ENCODE measurements at regions not wholly inside any gene's neighbourhood (a gene's known extent, or its start where the extent isn't known, plus 50 kb on each side); places are given as distances from the start of the nearest gene placed in this dataset.

DNA sequence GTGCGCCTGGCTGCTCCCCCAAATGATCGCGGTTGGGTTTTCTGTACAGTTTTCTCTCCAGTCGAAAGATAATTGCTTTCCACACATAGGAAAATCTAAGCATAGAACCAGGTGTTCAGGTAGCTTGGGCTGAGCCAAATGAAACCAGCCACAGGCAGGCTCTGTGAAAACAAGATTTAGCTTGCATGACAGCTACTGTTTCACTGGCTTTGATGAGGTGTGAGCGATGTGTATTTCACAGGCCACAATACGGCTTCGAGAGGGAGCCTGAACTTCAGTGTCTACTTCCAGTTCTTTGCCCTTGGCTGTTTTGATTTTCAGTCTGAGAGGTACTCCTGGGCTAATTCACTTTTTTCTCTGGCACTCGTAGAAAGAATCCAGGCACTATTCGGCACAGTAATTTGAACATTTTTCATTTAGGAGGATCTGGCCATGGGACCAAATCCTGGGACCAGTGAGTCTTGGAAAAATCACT, 110.5 kb downstream of the JCAD start:
- ChIA-PET CTCF (no interaction called here), POLR2A (no interaction called here)
- Mint-ChIP-seq H3K36me3 (ENCODE audit: low read depth) (no peaks in the 10 kb centered on the region), H3K9me3 (ENCODE audit: insufficient read depth) (no peaks in the 10 kb centered on the region), H3K27me3 (ENCODE audit: low read depth) (no peaks in the 10 kb centered on the region), H3K4me3 (no peak overlapping the region), H3K4me1 (ENCODE audit: low read depth) (no peaks in the 10 kb centered on the region), H3K27ac (no peak overlapping the region)
- no peak for DNase-seq
- ATAC-seq = no peak

DNA sequence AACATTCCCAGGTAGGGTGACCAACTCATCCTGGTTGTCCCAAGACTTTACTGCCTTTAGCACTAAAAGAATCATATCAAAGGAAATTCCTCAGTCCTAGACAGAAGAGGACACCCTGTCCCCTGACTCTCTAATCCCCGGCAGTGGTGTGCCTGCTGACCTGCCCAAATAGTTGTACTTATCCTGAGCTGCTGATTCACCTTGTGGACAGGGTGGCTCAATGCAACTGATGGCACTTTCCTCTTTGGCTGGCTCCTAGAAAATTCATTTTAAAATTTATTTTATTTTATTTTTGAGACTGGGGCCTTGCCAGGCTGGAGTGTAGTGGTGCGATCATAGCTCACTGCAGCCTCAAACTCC, 111.7 kb downstream of the JCAD start:
- Mint-ChIP-seq H3K4me3 (no peak overlapping the region), H3K9me3 (ENCODE audit: insufficient read depth) (no peaks in the 10 kb centered on the region), H3K4me1 (ENCODE audit: low read depth) (no peaks in the 10 kb centered on the region), H3K27me3 (ENCODE audit: low read depth) (no peaks in the 10 kb centered on the region), H3K36me3 (ENCODE audit: low read depth) (no peaks in the 10 kb centered on the region), H3K27ac (no peak overlapping the region)
- DNase-seq (no peak), ATAC-seq (no peak)
- CTCF ChIA-PET = no interaction called here
- POLR2A ChIA-PET = interaction anchor here (1.1 kb wide), 1 partner anchor 12 kb away, joined by 4 read pairs; no protein-coding TSS in a partner anchor

DNA sequence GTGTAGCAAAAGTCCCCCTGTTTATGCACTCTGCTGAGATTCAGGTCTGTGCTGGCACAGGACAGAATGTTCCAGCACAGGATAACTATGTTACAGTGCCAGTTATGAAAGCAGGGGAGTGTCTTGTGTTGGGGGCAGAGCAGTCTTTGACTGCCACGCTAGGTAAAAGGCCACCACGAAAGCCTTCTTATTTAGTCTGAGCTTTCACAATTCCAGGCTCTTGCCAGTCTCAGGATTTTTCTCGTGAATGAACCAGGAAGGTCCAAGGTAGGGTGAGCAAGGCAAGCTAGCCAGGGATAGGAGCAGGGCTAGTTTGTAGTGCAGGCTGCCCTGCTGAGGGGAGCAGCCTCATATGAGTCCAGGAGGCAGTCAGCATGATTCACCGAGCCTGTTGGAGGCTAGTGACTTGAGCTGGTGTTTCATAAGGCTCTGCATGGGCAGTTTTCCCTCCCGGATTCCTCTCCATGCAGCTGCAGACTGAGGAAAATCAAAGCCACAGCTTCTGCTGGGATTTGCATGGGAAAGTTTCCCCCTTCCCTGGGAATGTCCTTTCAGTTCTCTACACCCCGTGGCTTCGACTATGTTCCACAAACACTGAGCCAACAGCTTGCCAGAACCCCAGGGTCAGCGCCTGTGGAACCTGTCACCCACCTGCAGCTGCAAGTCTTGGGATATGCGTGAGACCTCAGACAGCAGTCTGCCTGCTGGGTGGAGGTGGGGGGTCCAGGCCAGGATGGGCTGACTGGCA, 112.3 kb downstream of the JCAD start:
- Mint-ChIP-seq H3K4me1 (ENCODE audit: low read depth) (no peaks in the 10 kb centered on the region), H3K9me3 (ENCODE audit: insufficient read depth) (no peaks in the 10 kb centered on the region), H3K36me3 (ENCODE audit: low read depth) (no peaks in the 10 kb centered on the region), H3K27me3 (ENCODE audit: low read depth) (no peaks in the 10 kb centered on the region), H3K27ac (no peak overlapping the region), H3K4me3 (no peak overlapping the region)
- POLR2A ChIA-PET = interaction anchor here (1.1 kb wide), 1 partner anchor 11 kb away, joined by 4 read pairs; no protein-coding TSS in a partner anchor
- no peak for DNase-seq
- no peak for ATAC-seq
- CTCF ChIA-PET = no interaction called here

DNA sequence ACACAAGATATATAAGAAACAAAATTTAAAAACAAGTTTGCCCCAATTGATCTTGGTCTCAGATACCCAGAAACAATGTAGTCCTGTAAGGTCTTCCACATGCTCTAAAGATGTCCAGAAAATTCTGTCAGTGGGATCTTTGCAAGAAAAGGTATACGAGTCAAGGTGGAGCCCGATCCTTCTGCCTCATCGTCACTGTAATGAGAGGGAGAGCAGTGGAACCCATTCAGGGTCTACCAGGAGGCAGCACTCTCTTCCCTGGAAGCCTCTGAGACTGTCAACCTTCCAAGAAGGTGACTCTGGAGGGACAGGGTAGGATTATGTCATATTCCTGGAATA, 112.8 kb downstream of the JCAD start:
- POLR2A ChIA-PET = interaction anchor here (1.1 kb wide), 1 partner anchor 11 kb away, joined by 4 read pairs; no protein-coding TSS in a partner anchor
- CTCF ChIA-PET = no interaction called here
- H3K9me3 Mint-ChIP-seq (ENCODE audit: insufficient read depth) = no peaks in the 10 kb centered on the region
- DNase-seq (no peak), ATAC-seq (no peak)
- H3K4me1 Mint-ChIP-seq (ENCODE audit: low read depth) = no peaks in the 10 kb centered on the region
- H3K27me3 Mint-ChIP-seq (ENCODE audit: low read depth) = no peaks in the 10 kb centered on the region
- no peak overlapping the region for H3K27ac Mint-ChIP-seq
- no peak overlapping the region for H3K4me3 Mint-ChIP-seq
- H3K36me3 Mint-ChIP-seq (ENCODE audit: low read depth) = no peaks in the 10 kb centered on the region

DNA sequence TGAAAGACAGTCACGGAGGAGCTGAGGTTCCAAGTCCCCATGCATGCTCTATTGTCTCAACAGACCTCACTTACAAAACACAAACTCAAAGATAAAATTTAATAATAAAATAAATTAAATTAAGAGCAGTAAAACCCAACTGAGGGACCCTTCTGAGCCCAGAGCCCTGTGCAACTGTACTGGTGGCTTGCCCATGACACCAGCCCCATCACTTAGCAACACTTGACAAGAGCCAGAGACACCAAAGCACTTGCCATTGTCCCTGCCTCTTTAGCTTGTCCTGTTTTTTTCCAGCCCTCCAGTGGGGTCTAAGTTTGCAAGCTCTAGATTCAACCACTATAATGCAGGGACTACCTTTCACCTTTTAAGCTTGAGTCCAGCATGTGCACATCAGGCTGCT, 117.9 kb downstream of the JCAD start:
- no peaks in the 10 kb centered on the region for H3K9me3 Mint-ChIP-seq (ENCODE audit: insufficient read depth)
- no peak for ATAC-seq
- no peak for DNase-seq
- H3K4me3 Mint-ChIP-seq = no peak overlapping the region
- POLR2A ChIA-PET = no interaction called here
- no peak overlapping the region for H3K27ac Mint-ChIP-seq
- no peaks in the 10 kb centered on the region for H3K4me1 Mint-ChIP-seq (ENCODE audit: low read depth)
- CTCF ChIA-PET = no interaction called here
- peaks cover 9% of the 10 kb centered on the region for H3K27me3 Mint-ChIP-seq (ENCODE audit: low read depth)
- no peaks in the 10 kb centered on the region for H3K36me3 Mint-ChIP-seq (ENCODE audit: low read depth)

DNA sequence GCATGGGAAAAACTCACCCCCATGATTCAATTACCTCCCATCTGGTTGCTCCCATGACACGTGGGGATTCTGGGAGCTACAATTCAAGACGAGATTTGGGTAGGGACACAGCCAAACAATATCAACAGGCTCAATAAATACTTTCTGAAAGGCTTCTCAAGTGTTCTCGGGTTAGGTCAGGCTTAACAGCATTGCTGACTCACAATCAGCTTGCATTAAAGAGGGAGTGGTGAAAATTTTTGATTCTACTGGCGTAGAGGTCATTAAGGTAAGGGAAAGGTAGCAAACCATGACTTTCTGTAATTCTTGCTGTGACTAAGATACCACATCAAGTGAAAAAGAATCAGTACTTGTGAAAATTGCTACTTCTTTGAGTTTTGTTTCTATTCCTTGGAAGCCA, 126.4 kb downstream of the JCAD start:
- ChIA-PET POLR2A (no interaction called here), CTCF (no interaction called here)
- H3K9me3 Mint-ChIP-seq (ENCODE audit: insufficient read depth) = no peaks in the 10 kb centered on the region
- no peak overlapping the region for H3K27ac Mint-ChIP-seq
- ATAC-seq = no peak
- DNase-seq = no peak
- no peak overlapping the region for H3K4me3 Mint-ChIP-seq
- H3K36me3 Mint-ChIP-seq (ENCODE audit: low read depth) = no peaks in the 10 kb centered on the region
- H3K4me1 Mint-ChIP-seq (ENCODE audit: low read depth) = no peaks in the 10 kb centered on the region
- H3K27me3 Mint-ChIP-seq (ENCODE audit: low read depth) = peaks cover 7% of the 10 kb centered on the region

DNA sequence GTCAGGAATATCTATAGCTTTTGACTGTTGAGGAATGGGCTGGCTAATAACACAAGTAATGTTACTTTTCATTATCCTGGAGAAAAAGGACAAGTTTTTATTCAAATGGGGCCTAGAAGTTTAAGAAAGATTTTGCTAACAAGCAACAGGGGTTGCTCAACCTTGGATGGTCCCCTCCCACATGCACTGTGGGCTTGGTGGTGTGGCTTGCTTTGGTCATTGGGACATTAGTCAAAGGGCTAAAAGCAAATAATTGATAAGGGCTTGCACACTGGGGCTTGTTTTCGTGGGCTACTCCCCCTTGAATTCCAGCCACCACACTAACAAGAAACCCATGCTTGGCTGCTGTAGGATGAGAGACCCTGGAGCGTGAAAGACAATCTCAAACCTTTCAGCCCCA, 127.6 kb downstream of the JCAD start:
- ChIA-PET CTCF (no interaction called here), POLR2A (no interaction called here)
- DNase-seq = no peak
- H3K27me3 Mint-ChIP-seq (ENCODE audit: low read depth) = peaks cover 3% of the 10 kb centered on the region
- ATAC-seq = no peak
- no peaks in the 10 kb centered on the region for H3K36me3 Mint-ChIP-seq (ENCODE audit: low read depth)
- no peak overlapping the region for H3K27ac Mint-ChIP-seq
- H3K4me3 Mint-ChIP-seq = no peak overlapping the region
- no peaks in the 10 kb centered on the region for H3K9me3 Mint-ChIP-seq (ENCODE audit: insufficient read depth)
- no peaks in the 10 kb centered on the region for H3K4me1 Mint-ChIP-seq (ENCODE audit: low read depth)

DNA sequence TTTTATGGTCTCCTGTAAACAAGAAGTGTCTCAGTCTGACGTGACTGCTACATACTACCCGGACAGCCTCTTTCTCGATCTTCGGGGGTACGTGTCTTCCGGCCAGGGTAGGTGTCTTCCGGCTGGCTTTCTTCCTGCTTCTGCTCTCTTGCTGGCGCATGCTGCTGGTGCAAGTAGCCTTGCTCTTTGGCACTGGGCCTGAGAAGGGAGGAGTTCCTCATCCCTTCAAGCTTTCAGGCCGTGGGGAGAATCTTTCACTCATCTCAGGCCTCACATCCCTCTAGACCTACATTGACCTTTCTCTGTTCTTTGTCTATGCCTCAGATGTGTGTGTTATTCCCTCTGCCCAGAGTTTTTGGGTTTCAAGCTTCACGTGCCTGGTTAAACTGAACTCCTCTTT, 130.4 kb downstream of the JCAD start:
- no peak for ATAC-seq
- ChIA-PET POLR2A (no interaction called here), CTCF (no interaction called here)
- Mint-ChIP-seq H3K27ac (no peak overlapping the region), H3K9me3 (ENCODE audit: insufficient read depth) (no peaks in the 10 kb centered on the region), H3K4me1 (ENCODE audit: low read depth) (no peaks in the 10 kb centered on the region), H3K36me3 (ENCODE audit: low read depth) (no peaks in the 10 kb centered on the region), H3K27me3 (ENCODE audit: low read depth) (peaks cover 3% of the 10 kb centered on the region), H3K4me3 (no peak overlapping the region)
- no peak for DNase-seq

DNA sequence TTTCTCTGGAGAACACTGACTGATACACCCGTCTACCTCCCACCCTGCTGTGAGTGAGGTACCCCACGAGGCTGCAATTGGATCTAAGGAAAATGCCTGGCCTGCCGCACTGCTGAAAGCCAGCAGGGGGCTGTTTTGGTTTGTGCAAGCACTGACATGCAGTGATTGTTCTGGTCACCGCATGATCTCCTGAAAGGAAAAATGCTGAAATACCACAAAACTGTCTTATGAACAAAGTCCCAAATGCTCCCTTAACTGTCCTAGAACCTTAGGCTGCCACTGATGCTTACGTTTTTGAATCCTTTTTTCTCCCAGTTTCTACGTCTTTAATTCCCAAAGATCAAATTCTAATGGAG, 132.7 kb downstream of the JCAD start:
- DNase-seq (no peak), ATAC-seq (no peak)
- Mint-ChIP-seq H3K9me3 (ENCODE audit: insufficient read depth) (no peaks in the 10 kb centered on the region), H3K27ac (no peak overlapping the region), H3K4me1 (ENCODE audit: low read depth) (no peaks in the 10 kb centered on the region), H3K27me3 (ENCODE audit: low read depth) (no peaks in the 10 kb centered on the region), H3K4me3 (no peak overlapping the region), H3K36me3 (ENCODE audit: low read depth) (no peaks in the 10 kb centered on the region)
- ChIA-PET POLR2A (no interaction called here), CTCF (no interaction called here)

DNA sequence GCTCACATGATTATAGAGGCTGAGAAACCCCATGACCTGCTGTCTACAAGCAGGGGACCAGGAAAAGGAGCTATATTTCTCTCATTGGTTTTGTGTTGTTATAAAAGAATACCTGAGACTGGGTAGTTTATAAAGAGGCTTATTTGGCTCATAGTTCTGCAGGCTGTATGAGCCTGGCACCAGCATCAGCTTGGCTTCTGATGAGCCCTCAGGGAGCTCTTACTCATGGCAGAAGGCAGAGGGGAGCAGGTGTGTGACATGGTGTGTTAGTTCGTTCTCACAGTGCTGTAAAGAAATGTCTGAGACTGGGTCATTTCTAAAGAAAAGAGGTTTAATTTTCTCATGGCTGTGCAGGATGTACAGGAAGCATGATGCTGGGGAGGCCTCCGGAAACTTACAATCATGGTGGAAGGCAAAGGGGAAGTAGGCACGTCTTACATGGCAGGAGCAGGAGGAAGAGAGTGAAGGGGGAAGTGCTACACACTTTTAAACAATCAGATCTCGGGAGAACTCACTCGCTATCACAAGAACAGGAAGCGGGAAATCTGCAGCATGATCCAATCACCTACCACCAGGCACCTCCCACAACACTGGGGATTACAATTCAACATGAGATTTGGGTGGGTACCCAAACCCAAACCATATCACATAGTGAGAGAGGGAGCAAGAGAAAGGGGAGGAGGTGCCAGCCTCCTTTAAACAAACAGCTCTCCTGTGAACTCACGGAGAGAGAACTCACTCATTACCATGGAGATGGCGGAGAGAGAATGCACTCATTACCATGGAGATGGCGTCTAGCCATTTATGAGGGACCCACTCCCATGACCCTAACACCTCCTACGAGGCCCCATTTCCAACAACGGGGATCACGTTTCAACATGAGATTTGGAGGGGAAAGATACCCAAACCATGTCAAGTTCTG, 133.4 kb downstream of the JCAD start:
- DNase-seq (no peak), ATAC-seq (no peak)
- Mint-ChIP-seq H3K4me1 (ENCODE audit: low read depth) (no peaks in the 10 kb centered on the region), H3K36me3 (ENCODE audit: low read depth) (no peaks in the 10 kb centered on the region), H3K4me3 (no peak overlapping the region), H3K9me3 (ENCODE audit: insufficient read depth) (no peaks in the 10 kb centered on the region), H3K27ac (no peak overlapping the region), H3K27me3 (ENCODE audit: low read depth) (no peaks in the 10 kb centered on the region)
- ChIA-PET CTCF (no interaction called here), POLR2A (no interaction called here)

DNA sequence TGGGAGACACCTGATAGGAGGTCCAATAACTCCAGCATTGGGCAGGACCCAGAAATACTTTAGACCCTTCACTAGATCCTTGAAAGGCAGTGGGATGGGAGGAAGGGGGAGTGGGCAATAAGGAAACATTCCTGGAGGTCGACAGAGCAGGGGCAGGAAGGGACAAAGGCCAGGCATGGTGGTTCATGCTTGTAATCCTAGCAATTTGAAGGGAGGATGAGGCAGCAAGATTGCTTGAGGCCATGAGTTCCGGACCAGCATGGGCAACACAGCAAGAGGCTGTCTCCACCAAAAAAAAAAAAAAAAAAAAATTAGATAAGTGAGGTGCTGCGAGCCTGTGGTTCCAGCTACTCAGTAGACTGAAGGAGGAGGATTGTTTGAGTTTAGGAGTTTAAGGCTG, 134.9 kb downstream of the JCAD start:
- DNase-seq = no peak
- no peaks in the 10 kb centered on the region for H3K9me3 Mint-ChIP-seq (ENCODE audit: insufficient read depth)
- ChIA-PET POLR2A (no interaction called here), CTCF (no interaction called here)
- H3K4me3 Mint-ChIP-seq = no peak overlapping the region
- no peak for ATAC-seq
- H3K36me3 Mint-ChIP-seq (ENCODE audit: low read depth) = no peaks in the 10 kb centered on the region
- H3K4me1 Mint-ChIP-seq (ENCODE audit: low read depth) = no peaks in the 10 kb centered on the region
- no peak overlapping the region for H3K27ac Mint-ChIP-seq
- peaks cover 6% of the 10 kb centered on the region for H3K27me3 Mint-ChIP-seq (ENCODE audit: low read depth)

DNA sequence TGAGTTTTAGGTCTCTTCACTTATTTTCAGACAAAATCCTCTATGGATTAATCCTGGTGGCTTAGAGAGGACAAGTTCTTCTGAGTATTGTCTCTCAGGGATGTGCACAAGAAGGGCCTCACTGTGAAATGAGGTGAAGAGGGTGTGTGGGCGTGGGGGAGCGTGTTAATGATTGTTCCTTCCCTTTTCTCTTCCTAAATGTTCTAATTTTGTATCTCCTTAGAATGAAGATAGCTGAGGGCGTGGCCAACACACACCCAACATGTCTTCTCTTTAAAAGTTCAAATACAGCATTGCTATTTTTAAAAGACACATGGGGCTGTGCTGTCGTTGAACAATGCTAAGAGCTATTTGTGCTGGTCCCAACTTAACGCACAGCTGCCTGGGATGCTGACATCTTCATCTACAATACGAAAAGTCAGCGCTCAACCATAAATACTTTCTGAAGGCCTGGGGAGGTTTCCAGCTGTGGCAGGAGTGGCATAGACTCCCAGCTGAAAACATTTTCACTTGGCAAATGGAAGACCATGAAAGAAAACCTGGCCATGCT, 135.9 kb downstream of the JCAD start:
- H3K4me3 Mint-ChIP-seq = no peak overlapping the region
- ATAC-seq = no peak

More for the DNA sequence above, 135.9 kb downstream of the JCAD start:
- ChIA-PET CTCF (no interaction called here), POLR2A (no interaction called here)
- Mint-ChIP-seq H3K4me1 (ENCODE audit: low read depth) (no peaks in the 10 kb centered on the region), H3K27me3 (ENCODE audit: low read depth) (peaks cover 9% of the 10 kb centered on the region), H3K9me3 (ENCODE audit: insufficient read depth) (no peaks in the 10 kb centered on the region), H3K27ac (no peak overlapping the region), H3K36me3 (ENCODE audit: low read depth) (no peaks in the 10 kb centered on the region)
- no peak for DNase-seq

Data from activated CD8-positive, alpha-beta T cell treated with anti-CD3 and anti-CD28 coated beads, Interleukin-2, amount 10 ng/mL, durations not matched to agents 7 days and 5 days (primary cell).